HUES64 (cell line): ENCODE measurements at regions not wholly inside any gene's neighbourhood (a gene's known extent, or its start where the extent isn't known, plus 50 kb on each side); places are given as distances from the start of the nearest gene placed in this dataset.

Experiments
- H3K27ac ChIP-seq: 2 replicates; pipeline ENCODE4 v1.7.0; 2013; ENCODE audit warnings: low read depth, low read length, inconsistent platforms
- H3K27me3 ChIP-seq: 2 replicates; pipeline ENCODE4 v1.6.1; 2013; ENCODE audit warnings: mild to moderate bottlenecking, low read length; ENCODE audit not compliant: insufficient read depth
- H3K36me3 ChIP-seq: 2 replicates; pipeline ENCODE4 v1.6.1; 2013; ENCODE audit warnings: mild to moderate bottlenecking, low read length; ENCODE audit not compliant: insufficient read depth
- H3K4me1 ChIP-seq: 2 replicates; pipeline ENCODE4 v1.6.1; 2013; ENCODE audit warnings: mild to moderate bottlenecking, low read length, moderate library complexity; ENCODE audit not compliant: insufficient read depth
- H3K4me3 ChIP-seq: 2 replicates; pipeline ENCODE4 v1.5.1; 2013; ENCODE audit warnings: mild to moderate bottlenecking, low read length, moderate library complexity
- H3K9ac ChIP-seq: 2 replicates; pipeline ENCODE4 v1.6.1; 2013; ENCODE audit warnings: mild to moderate bottlenecking, low read depth, low read length
- H3K9me3 ChIP-seq: 2 replicates; pipeline ENCODE4 v1.6.1; 2013; ENCODE audit warnings: low read depth, low read length; ENCODE audit not compliant: insufficient read depth
- WGBS: fragments of 150-250, 120-280 bp; methylation state at CpG from one replicate; pipeline ENCODE4 v1.1.7; 2013; ENCODE audit warnings: missing lambda C conversion rate; 5-methylcytosine and 5-hydroxymethylcytosine counted together

GRCh38 chr1:82870332-82870731, 1069.6 kb downstream of the ADGRL2 start:
- H3K27ac ChIP-seq, result no peak overlapping the region
- no peak overlapping the region for H3K4me3 ChIP-seq
- H3K9ac ChIP-seq, result no peak overlapping the region
- no peaks in the 10 kb centered on the region for H3K9me3 ChIP-seq
- H3K27me3 ChIP-seq, result no peaks in the 10 kb centered on the region
- 90% methylated on average over 1 of the region's 2 CpGs for WGBS
- H3K36me3 ChIP-seq, result no peaks in the 10 kb centered on the region
- no peaks in the 10 kb centered on the region for H3K4me1 ChIP-seq

DNA sequence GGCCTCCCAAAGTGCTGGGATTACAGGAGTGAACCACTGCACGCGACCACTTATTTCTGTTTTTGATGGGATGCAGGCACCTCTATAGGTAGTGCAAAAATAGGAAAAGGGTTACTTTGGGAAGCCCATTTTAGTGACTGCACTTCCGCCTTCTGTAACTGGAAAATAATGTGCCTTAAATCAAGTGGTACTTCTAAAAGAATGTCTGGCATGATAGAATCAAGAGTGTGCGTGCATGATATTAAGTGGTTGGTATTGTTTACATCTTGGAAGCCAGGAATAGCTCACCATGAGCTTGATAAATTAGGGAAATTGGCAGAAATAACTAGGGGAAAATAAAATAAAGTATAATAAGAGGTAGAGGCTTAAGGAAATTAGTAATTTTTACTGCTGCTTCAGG, 1067.0 kb downstream of the ADGRL2 start:
- Histone ChIP-seq H3K9me3 (no peaks in the 10 kb centered on the region), H3K27me3 (no peaks in the 10 kb centered on the region), H3K27ac (no peak overlapping the region), H3K4me1 (no peaks in the 10 kb centered on the region), H3K9ac (no peak overlapping the region), H3K36me3 (no peaks in the 10 kb centered on the region), H3K4me3 (no peak overlapping the region)
- 96% methylated on average over 4 of the region's 4 CpGs for WGBS

DNA sequence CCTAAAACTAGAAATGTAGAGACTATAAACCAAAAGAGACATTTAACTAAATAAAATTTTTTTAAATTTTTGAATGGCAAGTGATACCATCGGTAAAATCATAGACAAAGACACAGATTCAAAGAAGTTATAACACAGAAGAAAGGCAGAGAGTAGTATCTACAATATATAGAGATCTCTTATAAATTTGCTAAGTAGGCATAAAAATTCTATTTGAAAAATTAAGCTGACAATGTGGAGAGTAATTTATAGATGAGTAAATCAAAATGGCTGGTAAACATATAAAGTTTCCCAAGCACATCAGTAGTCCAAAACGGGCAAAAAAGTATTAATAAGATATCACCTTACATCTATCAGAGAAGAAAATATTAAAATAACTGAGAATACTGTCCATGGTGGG, 1061.0 kb downstream of the ADGRL2 start:
- Histone ChIP-seq H3K9ac (no peak overlapping the region), H3K9me3 (no peaks in the 10 kb centered on the region)

DNA sequence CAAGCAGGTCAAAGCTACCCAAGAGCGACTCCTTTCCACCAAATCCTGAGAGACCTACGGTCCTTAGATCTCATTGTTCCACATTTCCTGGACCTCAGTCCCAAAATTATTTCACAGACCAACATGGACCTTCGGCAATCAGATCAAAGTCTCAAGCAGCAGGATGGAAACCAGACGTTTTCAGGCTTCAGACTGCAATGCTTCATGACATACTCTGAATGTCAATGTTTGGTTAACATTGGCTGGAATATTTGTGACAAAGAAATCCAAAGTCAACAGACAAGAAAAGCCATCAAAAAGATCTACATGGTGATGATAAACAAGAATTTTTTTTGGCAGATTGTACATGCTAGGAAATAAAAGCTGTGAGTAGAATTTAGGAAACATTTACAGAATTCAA, 1057.3 kb downstream of the ADGRL2 start:
- H3K4me3 ChIP-seq, result no peak overlapping the region
- H3K36me3 ChIP-seq, result no peaks in the 10 kb centered on the region
- no peak overlapping the region for H3K9ac ChIP-seq
- no peak overlapping the region for H3K27ac ChIP-seq
- H3K9me3 ChIP-seq, result no peaks in the 10 kb centered on the region
- H3K4me1 ChIP-seq, result 0 out of 2 replicates have a peak, but pooled peaks cover 6% of the 10 kb centered on the region
- H3K27me3 ChIP-seq, result no peaks in the 10 kb centered on the region
- 92% methylated on average over 4 of the region's 4 CpGs for whole genome bisulfite sequencing

More for the DNA sequence above, 1061.0 kb downstream of the ADGRL2 start:
- WGBS, result no CpG with 5 or more reads among the region's 2 CpGs
- Histone ChIP-seq H3K27me3 (no peaks in the 10 kb centered on the region), H3K4me1 (0 out of 2 replicates have a peak, but pooled peaks cover 6% of the 10 kb centered on the region), H3K4me3 (no peak overlapping the region), H3K36me3 (no peaks in the 10 kb centered on the region), H3K27ac (no peak overlapping the region)

- WGBS, result 93% methylated on average over 1 of the region's 2 CpGs
- H3K9me3 ChIP-seq, result no peaks in the 10 kb centered on the region
- H3K36me3 ChIP-seq, result no peaks in the 10 kb centered on the region
- peaks cover 55% of the 10 kb centered on the region for H3K4me1 ChIP-seq
- H3K27ac ChIP-seq, result no peak overlapping the region
- H3K4me3 ChIP-seq, result no peak overlapping the region
- no peak overlapping the region for H3K9ac ChIP-seq
- no peaks in the 10 kb centered on the region for H3K27me3 ChIP-seq
These were observed 1048.7 kb downstream of the ADGRL2 start for GRCh38 chr1:82849460-82849859.

- Histone ChIP-seq H3K27me3 (no peaks in the 10 kb centered on the region), H3K4me3 (peak overlapping the region; percentile 44), H3K27ac (peak overlapping the region; percentile 78; the same call in 1 of the 2 replicates), H3K9ac (no peak overlapping the region), H3K4me1 (peaks cover 60% of the 10 kb centered on the region), H3K9me3 (no peaks in the 10 kb centered on the region), H3K36me3 (no peaks in the 10 kb centered on the region)
- 0% methylated on average over 1 of the region's 1 CpG for WGBS
These were observed 1047.3 kb downstream of the ADGRL2 start for GRCh38 chr1:82848043-82848442.

- Histone ChIP-seq H3K4me3 (no peak overlapping the region), H3K27me3 (no peaks in the 10 kb centered on the region), H3K27ac (no peak overlapping the region), H3K9ac (no peak overlapping the region), H3K9me3 (no peaks in the 10 kb centered on the region), H3K4me1 (peaks cover 57% of the 10 kb centered on the region), H3K36me3 (no peaks in the 10 kb centered on the region)
- 85% methylated on average over 2 of the region's 2 CpGs for WGBS
These were observed 1045.1 kb downstream of the ADGRL2 start for GRCh38 chr1:82845866-82846265.

DNA sequence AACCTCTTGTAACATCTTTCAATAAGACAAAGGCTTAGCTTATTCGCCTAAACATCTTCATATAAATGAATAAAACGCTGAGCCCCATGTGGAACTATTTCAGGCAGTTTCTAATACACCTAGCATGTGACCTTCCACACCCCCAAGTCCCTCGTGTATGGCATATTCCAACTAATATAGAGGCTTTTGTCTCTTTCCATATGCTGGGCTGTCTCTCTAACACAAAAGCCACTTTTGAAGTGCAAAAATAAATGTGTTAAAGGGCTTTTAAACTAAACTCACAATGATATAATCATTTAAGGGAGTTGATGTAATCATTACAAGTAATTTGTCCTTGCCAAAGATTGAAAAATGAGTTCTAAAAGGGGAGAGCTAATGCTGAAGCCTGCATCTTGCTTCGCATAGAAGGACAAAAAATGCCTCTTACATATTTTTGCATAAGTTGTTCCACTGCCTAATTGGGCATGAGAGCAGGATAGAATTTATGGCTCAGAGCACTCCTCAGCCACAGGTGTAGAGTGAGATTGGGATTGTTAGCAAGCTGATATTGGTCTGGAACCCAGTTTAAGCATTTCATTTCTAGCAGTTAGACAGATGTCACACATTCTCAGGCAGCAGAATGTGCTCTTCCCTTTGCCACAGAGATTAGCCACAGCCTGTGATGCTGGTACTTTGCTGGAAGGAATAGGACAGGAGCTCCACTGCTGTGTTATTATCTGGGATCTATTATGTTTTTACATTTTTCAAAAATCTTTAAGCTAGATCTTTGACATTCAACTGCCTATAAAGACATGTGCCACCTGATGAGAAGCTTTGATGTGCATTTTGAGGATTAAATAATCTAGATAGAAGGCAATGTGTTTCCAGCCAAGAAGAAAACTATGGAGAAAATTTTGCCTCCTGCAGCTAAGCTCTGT, 1044.4 kb downstream of the ADGRL2 start:
- Histone ChIP-seq H3K4me3 (no peak overlapping the region), H3K4me1 (peaks cover 62% of the 10 kb centered on the region), H3K27me3 (no peaks in the 10 kb centered on the region), H3K27ac (peak overlapping the region; percentile 11; the same call in 1 of the 2 replicates), H3K9me3 (no peaks in the 10 kb centered on the region), H3K36me3 (no peaks in the 10 kb centered on the region), H3K9ac (no peak overlapping the region)
- 69% methylated on average over 4 of the region's 4 CpGs for WGBS

DNA sequence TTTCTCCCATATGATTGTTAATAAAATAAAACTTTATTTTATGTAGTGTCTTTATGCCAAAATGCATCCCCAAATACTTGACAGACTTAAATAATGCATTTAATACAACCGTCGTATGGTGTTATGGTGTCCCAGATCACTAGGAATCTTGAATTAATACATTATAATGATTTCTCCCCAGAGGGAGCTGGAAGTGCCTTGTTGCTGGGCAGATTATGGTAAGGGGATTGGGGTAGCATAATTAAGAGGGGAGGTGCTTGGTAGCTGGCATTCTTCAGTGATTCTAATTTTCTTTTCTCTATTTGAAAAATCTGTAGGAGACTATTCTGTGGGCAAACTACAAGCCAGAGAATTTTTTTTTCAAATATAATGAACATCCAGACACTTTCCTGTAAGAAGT, 1043.7 kb downstream of the ADGRL2 start:
- H3K4me3 ChIP-seq, result no peak overlapping the region
- H3K36me3 ChIP-seq, result no peaks in the 10 kb centered on the region
- no peaks in the 10 kb centered on the region for H3K27me3 ChIP-seq
- WGBS, result no CpG with 5 or more reads among the region's 2 CpGs
- H3K27ac ChIP-seq, result no peak overlapping the region
- H3K9me3 ChIP-seq, result no peaks in the 10 kb centered on the region
- no peak overlapping the region for H3K9ac ChIP-seq
- H3K4me1 ChIP-seq, result peaks cover 64% of the 10 kb centered on the region

DNA sequence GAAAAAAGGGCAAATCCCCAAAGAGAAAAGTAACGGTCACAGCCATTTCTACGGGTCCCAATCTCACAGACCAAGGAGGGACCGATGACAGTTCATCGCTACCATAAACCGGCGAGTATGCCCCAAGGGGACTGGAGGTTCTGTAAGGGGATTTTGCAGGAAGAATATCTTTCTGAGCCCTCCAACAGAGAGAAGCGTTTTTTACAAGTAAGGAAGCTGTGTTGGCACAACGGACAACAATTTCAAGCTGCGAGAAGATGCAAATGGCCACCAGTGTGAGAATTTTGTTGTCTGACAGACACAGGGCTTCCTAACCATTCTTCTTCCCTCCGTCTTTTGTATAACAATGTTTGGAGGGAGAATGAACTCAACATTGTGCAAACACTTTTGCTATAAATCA, 1043.1 kb downstream of the ADGRL2 start:
- H3K27ac ChIP-seq, result no peak overlapping the region
- H3K9ac ChIP-seq, result no peak overlapping the region
- H3K9me3 ChIP-seq, result no peaks in the 10 kb centered on the region
- H3K27me3 ChIP-seq, result no peaks in the 10 kb centered on the region
- H3K36me3 ChIP-seq, result no peaks in the 10 kb centered on the region
- H3K4me3 ChIP-seq, result no peak overlapping the region
- H3K4me1 ChIP-seq, result peaks cover 63% of the 10 kb centered on the region
- 92% methylated on average over 9 of the region's 10 CpGs for WGBS

GRCh38 chr1:82840192-82840591, 1039.5 kb downstream of the ADGRL2 start:
- Histone ChIP-seq H3K9ac (no peak overlapping the region), H3K4me1 (peaks cover 47% of the 10 kb centered on the region), H3K27ac (no peak overlapping the region), H3K27me3 (no peaks in the 10 kb centered on the region), H3K9me3 (no peaks in the 10 kb centered on the region), H3K4me3 (no peak overlapping the region), H3K36me3 (no peaks in the 10 kb centered on the region)
- 93% methylated on average over 1 of the region's 2 CpGs for WGBS
